ENCODE measurements at regions not wholly inside any gene's neighbourhood (a gene's known extent, or its start where the extent isn't known, plus 50 kb on each side); places are given as distances from the start of the nearest gene placed in this dataset.

DNA sequence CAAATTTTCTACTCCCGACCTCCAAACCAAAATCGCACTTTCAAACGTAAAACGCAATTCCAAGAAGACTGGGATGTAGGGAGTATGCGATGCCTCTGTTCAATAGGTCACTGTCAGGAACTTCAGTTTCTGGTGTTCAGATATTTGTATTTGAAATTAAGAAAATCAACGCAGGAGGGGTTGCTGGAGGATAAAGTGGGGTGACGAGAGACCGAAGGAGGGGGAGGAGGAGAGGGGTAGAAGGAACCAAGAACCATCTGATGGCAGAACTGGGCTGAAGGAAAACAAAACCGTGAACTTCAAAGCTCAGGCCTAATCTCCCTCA is 293.8 kb upstream of the NFE2L3 start:
- TF ChIP-seq, protein P1, sequence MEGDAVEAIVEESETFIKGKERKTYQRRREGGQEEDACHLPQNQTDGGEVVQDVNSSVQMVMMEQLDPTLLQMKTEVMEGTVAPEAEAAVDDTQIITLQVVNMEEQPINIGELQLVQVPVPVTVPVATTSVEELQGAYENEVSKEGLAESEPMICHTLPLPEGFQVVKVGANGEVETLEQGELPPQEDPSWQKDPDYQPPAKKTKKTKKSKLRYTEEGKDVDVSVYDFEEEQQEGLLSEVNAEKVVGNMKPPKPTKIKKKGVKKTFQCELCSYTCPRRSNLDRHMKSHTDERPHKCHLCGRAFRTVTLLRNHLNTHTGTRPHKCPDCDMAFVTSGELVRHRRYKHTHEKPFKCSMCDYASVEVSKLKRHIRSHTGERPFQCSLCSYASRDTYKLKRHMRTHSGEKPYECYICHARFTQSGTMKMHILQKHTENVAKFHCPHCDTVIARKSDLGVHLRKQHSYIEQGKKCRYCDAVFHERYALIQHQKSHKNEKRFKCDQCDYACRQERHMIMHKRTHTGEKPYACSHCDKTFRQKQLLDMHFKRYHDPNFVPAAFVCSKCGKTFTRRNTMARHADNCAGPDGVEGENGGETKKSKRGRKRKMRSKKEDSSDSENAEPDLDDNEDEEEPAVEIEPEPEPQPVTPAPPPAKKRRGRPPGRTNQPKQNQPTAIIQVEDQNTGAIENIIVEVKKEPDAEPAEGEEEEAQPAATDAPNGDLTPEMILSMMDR (IDR thresholded peaks at IDR 0.05; ENCODE audit: borderline replicate concordance, control extremely low read depth, extremely low read depth, insufficient read depth, missing control alignments), result no peak

DNA sequence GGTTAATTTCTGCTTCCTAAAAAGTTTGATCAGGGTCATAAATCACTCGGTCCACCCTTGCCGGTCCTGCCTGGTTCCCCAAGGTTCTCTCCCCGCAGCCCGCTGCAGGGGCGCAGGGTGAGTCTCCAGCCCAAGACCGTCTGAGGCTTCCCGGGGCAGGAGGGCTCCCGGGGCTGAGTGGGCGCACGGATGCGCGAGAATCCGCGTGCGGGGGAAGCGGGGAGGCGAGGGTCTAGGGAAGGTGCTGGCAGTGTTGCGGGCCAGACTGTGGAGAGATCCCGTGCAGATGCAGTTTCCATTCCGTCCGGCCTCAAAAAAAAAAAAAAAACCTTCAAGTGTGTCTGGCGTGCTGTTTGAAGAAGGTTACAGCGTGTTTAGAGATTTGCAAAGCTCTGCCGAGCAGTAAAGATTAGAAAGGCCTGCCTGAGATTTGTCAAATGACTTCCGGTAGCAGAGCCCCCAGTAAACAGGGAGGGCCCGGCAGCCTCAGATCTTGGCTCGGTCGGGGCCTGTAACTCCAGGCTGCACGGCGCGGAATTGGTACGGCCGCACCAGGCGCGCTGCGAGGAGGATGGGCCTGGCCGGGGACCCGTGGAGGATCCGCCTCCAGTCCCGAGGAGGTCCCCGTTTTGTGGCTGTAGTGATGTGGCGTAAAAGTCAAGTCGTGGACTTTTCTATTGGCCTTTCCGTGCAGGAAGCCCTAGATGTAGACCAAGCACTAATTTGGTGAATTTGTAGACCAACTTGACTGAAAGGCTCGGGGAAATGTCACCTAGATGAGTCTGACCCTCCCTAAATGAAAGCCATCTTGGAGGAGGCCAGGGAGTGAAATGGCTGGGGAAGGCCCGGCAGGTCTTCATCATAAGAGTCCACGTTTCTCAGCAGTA is 293.2 kb upstream of the NFE2L3 start:
- DNase-seq (ENCODE audit: low spot score), result no peak
- TF ChIP-seq, protein P1 (IDR thresholded peaks at IDR 0.05; ENCODE audit: borderline replicate concordance, control extremely low read depth, extremely low read depth, insufficient read depth, missing control alignments), result no peak
- in situ Hi-C loops (cut with MboI; ENCODE audit: low sequenced_read_pairs, unreplicated experiment), result loop anchor here (10.0 to 25.0 kb wide), 2 partner anchors 284 to 596 kb away; no protein-coding TSS in a partner anchor

More for the DNA sequence above, 293.8 kb upstream of the NFE2L3 start:
- in situ Hi-C loops (cut with MboI; ENCODE audit: low sequenced_read_pairs, unreplicated experiment), result loop anchor here (10.0 to 25.0 kb wide), 2 partner anchors 283 to 596 kb away; no protein-coding TSS in a partner anchor
- no peak for DNase-seq (ENCODE audit: low spot score)

DNA sequence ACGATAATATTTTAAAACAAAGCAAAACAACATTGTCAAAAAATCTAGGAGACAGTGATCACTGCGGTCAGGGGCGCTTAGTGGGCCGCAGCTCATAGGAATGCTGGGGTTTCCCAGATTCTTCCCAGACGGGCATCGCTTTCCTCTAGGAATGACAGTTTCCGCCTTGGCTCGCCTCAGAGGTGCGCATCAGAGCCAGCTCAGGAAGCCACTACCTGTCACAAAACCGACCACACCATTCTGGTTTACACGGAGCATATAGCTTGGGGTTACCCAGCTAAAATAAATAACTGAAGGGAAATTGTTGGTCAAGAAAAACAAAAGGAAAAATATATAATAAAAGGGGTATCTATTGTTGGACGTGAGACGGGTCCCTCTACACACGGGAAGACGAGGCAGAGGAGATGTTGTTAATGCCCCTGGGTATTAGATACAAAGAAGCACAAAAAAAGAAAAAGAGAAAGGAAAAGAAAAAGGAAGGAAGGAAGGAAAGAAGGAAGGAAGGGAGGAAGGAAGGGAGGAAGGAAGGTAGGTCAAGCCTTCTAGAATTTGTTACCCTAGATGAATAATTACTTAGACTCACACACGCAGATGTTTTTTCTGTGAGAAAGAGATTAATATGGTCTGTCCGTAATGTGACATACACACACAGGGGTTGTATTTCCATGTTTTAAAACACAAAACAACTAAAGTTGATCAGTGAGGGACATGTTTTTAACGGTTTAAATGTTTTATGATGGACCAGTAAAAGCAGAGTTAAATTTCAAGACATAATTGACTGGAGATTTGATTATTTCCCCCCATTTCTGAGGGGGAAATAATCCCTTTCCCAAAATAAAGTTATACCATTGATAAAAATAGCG is 292.4 kb upstream of the NFE2L3 start:
- DNase-seq (ENCODE audit: low spot score), result no peak
- in situ Hi-C loops (cut with MboI; ENCODE audit: low sequenced_read_pairs, unreplicated experiment), result loop anchor here (10.0 to 25.0 kb wide), 3 partner anchors 285 to 1305 kb away; partner anchors contain the start of gene HOXA9
- TF ChIP-seq, protein P1 (IDR thresholded peaks at IDR 0.05; ENCODE audit: borderline replicate concordance, control extremely low read depth, extremely low read depth, insufficient read depth, missing control alignments), result no peak

DNA sequence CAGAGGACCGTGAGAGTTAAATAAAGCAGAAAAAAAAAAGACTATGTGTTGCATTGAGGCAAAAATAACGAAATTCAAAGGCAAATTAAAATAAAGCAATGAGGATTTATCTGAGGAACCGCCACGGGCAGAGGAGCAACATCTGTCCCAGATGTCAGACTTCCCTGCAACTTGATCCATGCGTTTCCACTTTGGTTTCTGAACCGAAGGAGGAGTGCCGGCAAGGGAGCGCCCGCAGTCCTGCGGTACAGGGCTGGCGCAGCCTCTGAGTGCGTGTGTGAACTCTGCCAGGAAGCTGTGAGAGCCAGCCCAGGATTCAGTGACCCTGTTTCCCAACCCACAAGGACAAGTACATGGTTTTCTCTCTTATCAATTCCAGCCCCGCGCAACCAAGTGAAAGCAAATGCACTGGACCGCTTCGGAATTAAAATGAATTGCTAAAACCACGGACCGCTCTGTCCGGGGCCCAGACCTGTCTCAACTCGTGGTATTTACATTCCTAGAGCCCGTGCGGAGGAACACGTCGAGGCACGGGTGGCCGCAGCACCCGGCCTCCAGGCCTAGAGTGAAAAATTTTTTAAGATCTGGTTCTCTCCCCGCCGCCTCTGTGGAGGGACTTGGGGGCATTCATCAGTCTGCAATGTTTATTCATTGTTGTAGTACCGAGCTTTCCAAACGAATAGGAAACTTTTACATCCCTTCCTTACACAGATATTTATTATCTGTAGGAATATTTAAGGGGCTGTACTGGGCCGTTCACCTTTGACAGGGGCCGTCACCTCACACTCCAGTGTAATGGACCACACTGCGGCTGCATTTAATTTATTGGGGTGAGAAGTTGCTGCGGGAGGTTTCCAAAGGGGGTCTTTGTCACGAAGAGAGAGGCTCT is 291.5 kb upstream of the NFE2L3 start:
- in situ Hi-C loops (cut with MboI; ENCODE audit: low sequenced_read_pairs, unreplicated experiment), result loop anchor here (10.0 to 25.0 kb wide), 2 partner anchors 598 to 1304 kb away; partner anchors contain the start of gene HOXA9
- DNase-seq (ENCODE audit: low spot score), result no peak
- TF ChIP-seq, protein P1 (IDR thresholded peaks at IDR 0.05; ENCODE audit: borderline replicate concordance, control extremely low read depth, extremely low read depth, insufficient read depth, missing control alignments), result no peak

DNA sequence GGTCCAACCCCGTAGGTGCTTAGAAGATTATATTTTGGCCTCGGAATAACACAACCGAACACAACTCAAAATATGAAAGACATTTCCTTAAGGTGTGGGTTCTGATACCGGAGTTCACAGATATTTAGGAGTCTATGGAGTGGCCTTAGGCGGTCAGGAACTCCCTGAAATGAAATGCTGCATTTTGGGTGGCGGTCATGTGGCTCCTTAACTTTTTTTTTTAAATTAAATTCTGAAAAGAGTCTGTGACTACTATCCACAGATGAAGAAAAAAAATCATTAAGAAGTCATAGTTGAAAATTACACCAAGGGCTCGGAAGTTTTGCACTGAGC is 290.9 kb upstream of the NFE2L3 start:
- TF ChIP-seq, protein P1 (IDR thresholded peaks at IDR 0.05; ENCODE audit: borderline replicate concordance, control extremely low read depth, extremely low read depth, insufficient read depth, missing control alignments), result no peak
- DNase-seq (ENCODE audit: low spot score), result no peak
- in situ Hi-C loops (cut with MboI; ENCODE audit: low sequenced_read_pairs, unreplicated experiment), result loop anchor here (10.0 to 25.0 kb wide), 2 partner anchors 599 to 1304 kb away; partner anchors contain the start of gene HOXA9
